H1 (cell line): ENCODE measurements at regions not wholly inside any gene's neighbourhood (a gene's known extent, or its start where the extent isn't known, plus 50 kb on each side); places are given as distances from the start of the nearest gene placed in this dataset.

Experiments used
- HDAC2 ChIP-seq, 2 experiments: fragments of 300-600 bp in 1 of 2; sonication (generic) in 1 of 2; IDR thresholded peaks; 2 replicates each; pipeline ENCODE4 v1.6.1; 2011 to 2012; ENCODE audit warnings: low read depth in 2 of 2, low read length in 2 of 2, mild to moderate bottlenecking in 2 of 2, moderate library complexity in 2 of 2, borderline replicate concordance in 1 of 2, inconsistent platforms in 1 of 2
- SP2 ChIP-seq: IDR thresholded peaks from 2 replicates; pipeline ENCODE4 v1.6.1; 2012; ENCODE audit warnings: mild to moderate bottlenecking, low read length, inconsistent platforms
- SRF ChIP-seq: IDR thresholded peaks from 2 replicates; pipeline ENCODE4 v1.6.1; 2011; ENCODE audit warnings: mild to moderate bottlenecking, low read depth, low read length, moderate library complexity
- TF ChIP-seq, protein P1 (sequence below): fragments of 300-600 bp; sonication (generic); IDR thresholded peaks from 2 replicates; pipeline ENCODE4 v1.7.1; 2012; ENCODE audit warnings: low read length, moderate library complexity, mild to moderate bottlenecking, inconsistent platforms; ENCODE audit not compliant: insufficient replicate concordance
- TF ChIP-seq, protein P2 (sequence below): IDR thresholded peaks from 2 replicates; pipeline ENCODE4 v1.6.1; 2012; ENCODE audit warnings: inconsistent platforms
- TF ChIP-seq, protein P3 (sequence below): IDR thresholded peaks from 2 replicates; pipeline ENCODE4 v1.6.1; 2012; ENCODE audit warnings: low read length, inconsistent platforms

DNA sequence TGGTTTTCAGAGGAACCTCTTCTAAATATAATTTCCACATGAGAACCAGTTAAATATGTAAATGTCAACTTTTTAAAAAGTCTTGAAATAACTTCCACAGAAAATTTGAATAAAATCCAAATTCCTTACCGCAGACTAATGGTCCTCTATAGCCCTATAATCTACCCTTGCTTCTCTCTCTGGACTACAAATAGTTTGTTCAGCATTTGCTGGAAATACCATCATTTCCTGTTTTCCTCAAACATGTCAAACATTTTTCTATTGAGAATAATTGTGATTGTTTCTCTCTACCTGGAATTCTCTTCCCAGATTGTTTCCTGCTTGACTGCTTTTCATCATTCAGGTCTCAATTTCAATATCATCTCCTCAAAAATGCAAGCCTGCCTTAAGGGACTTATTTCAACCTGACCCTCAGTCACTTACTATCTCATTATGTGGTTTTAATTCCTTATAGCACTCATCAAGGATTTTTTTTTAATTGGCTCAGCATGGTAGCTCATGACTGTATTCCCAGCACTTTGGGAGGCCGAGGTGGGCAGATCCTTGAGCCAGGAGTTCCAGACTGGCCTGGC is 898.9 kb upstream of the MIR17HG start (continued):
- TF ChIP-seq, protein P1, sequence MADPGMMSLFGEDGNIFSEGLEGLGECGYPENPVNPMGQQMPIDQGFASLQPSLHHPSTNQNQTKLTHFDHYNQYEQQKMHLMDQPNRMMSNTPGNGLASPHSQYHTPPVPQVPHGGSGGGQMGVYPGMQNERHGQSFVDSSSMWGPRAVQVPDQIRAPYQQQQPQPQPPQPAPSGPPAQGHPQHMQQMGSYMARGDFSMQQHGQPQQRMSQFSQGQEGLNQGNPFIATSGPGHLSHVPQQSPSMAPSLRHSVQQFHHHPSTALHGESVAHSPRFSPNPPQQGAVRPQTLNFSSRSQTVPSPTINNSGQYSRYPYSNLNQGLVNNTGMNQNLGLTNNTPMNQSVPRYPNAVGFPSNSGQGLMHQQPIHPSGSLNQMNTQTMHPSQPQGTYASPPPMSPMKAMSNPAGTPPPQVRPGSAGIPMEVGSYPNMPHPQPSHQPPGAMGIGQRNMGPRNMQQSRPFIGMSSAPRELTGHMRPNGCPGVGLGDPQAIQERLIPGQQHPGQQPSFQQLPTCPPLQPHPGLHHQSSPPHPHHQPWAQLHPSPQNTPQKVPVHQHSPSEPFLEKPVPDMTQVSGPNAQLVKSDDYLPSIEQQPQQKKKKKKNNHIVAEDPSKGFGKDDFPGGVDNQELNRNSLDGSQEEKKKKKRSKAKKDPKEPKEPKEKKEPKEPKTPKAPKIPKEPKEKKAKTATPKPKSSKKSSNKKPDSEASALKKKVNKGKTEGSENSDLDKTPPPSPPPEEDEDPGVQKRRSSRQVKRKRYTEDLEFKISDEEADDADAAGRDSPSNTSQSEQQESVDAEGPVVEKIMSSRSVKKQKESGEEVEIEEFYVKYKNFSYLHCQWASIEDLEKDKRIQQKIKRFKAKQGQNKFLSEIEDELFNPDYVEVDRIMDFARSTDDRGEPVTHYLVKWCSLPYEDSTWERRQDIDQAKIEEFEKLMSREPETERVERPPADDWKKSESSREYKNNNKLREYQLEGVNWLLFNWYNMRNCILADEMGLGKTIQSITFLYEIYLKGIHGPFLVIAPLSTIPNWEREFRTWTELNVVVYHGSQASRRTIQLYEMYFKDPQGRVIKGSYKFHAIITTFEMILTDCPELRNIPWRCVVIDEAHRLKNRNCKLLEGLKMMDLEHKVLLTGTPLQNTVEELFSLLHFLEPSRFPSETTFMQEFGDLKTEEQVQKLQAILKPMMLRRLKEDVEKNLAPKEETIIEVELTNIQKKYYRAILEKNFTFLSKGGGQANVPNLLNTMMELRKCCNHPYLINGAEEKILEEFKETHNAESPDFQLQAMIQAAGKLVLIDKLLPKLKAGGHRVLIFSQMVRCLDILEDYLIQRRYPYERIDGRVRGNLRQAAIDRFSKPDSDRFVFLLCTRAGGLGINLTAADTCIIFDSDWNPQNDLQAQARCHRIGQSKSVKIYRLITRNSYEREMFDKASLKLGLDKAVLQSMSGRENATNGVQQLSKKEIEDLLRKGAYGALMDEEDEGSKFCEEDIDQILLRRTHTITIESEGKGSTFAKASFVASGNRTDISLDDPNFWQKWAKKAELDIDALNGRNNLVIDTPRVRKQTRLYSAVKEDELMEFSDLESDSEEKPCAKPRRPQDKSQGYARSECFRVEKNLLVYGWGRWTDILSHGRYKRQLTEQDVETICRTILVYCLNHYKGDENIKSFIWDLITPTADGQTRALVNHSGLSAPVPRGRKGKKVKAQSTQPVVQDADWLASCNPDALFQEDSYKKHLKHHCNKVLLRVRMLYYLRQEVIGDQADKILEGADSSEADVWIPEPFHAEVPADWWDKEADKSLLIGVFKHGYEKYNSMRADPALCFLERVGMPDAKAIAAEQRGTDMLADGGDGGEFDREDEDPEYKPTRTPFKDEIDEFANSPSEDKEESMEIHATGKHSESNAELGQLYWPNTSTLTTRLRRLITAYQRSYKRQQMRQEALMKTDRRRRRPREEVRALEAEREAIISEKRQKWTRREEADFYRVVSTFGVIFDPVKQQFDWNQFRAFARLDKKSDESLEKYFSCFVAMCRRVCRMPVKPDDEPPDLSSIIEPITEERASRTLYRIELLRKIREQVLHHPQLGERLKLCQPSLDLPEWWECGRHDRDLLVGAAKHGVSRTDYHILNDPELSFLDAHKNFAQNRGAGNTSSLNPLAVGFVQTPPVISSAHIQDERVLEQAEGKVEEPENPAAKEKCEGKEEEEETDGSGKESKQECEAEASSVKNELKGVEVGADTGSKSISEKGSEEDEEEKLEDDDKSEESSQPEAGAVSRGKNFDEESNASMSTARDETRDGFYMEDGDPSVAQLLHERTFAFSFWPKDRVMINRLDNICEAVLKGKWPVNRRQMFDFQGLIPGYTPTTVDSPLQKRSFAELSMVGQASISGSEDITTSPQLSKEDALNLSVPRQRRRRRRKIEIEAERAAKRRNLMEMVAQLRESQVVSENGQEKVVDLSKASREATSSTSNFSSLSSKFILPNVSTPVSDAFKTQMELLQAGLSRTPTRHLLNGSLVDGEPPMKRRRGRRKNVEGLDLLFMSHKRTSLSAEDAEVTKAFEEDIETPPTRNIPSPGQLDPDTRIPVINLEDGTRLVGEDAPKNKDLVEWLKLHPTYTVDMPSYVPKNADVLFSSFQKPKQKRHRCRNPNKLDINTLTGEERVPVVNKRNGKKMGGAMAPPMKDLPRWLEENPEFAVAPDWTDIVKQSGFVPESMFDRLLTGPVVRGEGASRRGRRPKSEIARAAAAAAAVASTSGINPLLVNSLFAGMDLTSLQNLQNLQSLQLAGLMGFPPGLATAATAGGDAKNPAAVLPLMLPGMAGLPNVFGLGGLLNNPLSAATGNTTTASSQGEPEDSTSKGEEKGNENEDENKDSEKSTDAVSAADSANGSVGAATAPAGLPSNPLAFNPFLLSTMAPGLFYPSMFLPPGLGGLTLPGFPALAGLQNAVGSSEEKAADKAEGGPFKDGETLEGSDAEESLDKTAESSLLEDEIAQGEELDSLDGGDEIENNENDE, result no peak
- TF ChIP-seq HDAC2 (IDR thresholded peaks at IDR 0.05; ENCODE audit: borderline replicate concordance in 1 of 2, low read depth in 2 of 2, low read length in 2 of 2), result no peak
- TF ChIP-seq SRF, result no peak
- TF ChIP-seq, protein P2, sequence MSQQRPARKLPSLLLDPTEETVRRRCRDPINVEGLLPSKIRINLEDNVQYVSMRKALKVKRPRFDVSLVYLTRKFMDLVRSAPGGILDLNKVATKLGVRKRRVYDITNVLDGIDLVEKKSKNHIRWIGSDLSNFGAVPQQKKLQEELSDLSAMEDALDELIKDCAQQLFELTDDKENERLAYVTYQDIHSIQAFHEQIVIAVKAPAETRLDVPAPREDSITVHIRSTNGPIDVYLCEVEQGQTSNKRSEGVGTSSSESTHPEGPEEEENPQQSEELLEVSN, result no peak
- no peak for TF ChIP-seq SP2
- TF ChIP-seq, protein P3, sequence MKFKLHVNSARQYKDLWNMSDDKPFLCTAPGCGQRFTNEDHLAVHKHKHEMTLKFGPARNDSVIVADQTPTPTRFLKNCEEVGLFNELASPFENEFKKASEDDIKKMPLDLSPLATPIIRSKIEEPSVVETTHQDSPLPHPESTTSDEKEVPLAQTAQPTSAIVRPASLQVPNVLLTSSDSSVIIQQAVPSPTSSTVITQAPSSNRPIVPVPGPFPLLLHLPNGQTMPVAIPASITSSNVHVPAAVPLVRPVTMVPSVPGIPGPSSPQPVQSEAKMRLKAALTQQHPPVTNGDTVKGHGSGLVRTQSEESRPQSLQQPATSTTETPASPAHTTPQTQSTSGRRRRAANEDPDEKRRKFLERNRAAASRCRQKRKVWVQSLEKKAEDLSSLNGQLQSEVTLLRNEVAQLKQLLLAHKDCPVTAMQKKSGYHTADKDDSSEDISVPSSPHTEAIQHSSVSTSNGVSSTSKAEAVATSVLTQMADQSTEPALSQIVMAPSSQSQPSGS, result no peak
